ENCODE measurements at regions not wholly inside any gene's neighbourhood (a gene's known extent, or its start where the extent isn't known, plus 50 kb on each side); places are given as distances from the start of the nearest gene placed in this dataset.

DNA sequence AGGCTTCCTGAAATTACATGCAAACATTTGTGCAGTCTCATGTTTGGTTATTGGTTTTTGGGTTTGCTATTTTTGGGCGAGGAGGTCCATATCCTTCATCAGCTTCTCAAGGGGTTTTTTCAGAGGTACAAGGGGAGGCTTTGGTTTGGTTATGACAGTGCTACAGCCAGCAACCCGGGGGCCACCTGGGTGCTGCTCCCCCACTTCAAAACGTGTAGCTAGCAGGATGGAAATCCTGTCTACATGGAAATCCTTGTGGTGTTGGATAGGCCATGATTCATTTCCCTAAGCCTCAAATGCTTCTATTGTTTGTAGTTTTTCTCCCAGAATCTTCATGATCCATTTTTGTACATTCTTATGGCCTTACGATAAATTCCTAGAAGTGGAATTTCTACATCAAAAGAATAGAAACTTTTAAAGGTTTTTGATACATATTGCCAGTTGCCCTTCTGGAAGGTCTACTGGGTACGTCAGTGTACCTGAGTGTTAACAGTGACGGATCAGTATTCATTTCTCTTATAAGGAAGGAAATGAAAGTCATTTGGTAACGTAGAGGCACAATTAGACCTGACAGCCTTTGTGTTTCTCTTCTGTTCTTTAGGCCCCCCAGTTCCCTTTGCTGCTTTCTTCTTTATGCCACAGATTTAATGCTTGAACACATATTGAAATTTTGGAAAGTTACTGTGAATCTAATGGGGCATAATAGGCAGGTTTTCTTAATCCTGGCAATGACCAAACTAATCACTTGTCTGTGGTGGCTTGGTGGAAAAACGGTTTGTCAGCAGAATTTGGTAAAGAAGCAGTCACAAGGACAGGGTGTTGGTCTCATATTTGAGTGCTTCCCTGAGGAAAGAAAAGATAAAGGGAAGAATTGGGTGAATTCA, 69.7 kb upstream of the ABL1 start:
- Histone ChIP-seq H3K27ac (no peak overlapping the region), H3K36me3 (no peaks in the 10 kb centered on the region), H3K4me1 (peaks cover 22% of the 10 kb centered on the region), H3K9me3 (no peaks in the 10 kb centered on the region), H3K27me3 (no peaks in the 10 kb centered on the region), H3K4me3 (no peak overlapping the region)
- no peak for DNase-seq
- no peak for ATAC-seq
- TF ChIP-seq, protein P1, sequence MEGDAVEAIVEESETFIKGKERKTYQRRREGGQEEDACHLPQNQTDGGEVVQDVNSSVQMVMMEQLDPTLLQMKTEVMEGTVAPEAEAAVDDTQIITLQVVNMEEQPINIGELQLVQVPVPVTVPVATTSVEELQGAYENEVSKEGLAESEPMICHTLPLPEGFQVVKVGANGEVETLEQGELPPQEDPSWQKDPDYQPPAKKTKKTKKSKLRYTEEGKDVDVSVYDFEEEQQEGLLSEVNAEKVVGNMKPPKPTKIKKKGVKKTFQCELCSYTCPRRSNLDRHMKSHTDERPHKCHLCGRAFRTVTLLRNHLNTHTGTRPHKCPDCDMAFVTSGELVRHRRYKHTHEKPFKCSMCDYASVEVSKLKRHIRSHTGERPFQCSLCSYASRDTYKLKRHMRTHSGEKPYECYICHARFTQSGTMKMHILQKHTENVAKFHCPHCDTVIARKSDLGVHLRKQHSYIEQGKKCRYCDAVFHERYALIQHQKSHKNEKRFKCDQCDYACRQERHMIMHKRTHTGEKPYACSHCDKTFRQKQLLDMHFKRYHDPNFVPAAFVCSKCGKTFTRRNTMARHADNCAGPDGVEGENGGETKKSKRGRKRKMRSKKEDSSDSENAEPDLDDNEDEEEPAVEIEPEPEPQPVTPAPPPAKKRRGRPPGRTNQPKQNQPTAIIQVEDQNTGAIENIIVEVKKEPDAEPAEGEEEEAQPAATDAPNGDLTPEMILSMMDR (IDR thresholded peaks at IDR 0.05), result no peak
- intact Hi-C loops (cut with DNase I), result loop anchor here (10.0 kb wide), 1 partner anchor 99 kb away; no protein-coding TSS in a partner anchor

DNA sequence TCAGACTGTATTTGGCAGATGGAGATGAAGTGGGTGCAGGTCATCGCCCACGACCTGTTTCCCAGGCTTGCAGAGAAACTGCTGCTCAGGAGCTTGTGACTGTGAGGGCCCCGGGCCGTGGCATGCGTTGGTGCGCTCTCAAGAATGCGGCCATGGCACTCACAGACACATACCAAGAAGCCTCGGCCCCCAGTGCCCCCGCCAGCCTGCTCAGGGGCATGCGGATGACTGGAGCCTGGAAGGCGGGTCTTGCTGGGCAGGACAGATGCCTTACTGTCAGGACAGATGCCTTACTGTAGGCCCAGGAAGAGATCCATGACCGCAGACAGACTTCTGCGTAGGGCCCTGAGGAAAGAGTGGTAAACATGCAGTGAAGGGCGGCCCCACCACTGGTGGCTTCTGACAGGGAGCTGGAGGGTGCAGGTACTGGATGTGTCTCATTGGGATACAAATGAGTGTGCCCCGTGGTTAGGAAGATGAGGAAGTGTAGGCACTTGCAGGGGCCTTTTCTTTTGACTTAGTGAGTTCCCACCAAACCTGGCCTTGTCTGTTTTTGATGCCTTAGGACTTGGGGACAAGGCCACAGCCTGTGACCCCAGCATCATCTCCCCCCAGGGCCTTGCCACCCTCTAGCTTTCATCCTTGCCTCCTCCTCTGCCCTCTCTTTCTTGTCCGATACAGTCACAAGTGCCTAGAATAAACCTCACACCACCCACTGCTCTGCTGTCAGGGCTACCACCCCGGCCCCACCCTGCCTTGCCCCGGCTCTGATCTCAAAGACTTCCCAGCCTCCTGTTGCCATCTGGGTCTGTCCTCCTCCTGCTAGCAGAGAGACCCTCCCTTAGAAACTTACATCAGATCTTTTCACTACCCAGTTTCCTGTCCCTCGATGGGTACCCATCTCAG, 68.8 kb upstream of the ABL1 start:
- peaks cover 22% of the 10 kb centered on the region for H3K4me1 ChIP-seq
- TF ChIP-seq, protein P1 (IDR thresholded peaks at IDR 0.05), result no peak
- no peak overlapping the region for H3K4me3 ChIP-seq
- peak overlapping the region; percentile 8 for H3K27ac ChIP-seq
- DNase-seq (no peak), ATAC-seq (peak; percentile 55)
- intact Hi-C loops (cut with DNase I), result loop anchor here (10.0 kb wide), 1 partner anchor 99 kb away; no protein-coding TSS in a partner anchor
- H3K27me3 ChIP-seq, result no peaks in the 10 kb centered on the region
- no peaks in the 10 kb centered on the region for H3K9me3 ChIP-seq
- H3K36me3 ChIP-seq, result no peaks in the 10 kb centered on the region

DNA sequence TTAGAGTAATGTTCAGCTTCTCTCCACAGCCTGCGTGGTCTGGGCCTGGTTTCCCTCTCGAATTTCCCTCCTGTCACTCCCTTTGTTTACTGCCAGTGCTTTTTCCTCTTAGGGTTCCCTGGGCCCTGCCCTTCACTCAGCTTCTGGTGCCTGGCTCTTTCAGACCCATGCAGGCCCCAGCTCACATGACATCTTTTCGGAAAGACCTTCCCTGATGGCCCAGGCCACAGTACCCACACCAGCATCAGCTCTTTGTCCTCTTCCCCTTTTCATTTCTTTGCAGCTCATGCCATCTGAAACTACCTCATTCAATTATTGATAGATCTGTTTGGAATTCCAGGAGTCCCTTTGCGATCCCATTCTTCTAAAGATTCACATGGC, 68.1 kb upstream of the ABL1 start:
- no peak for DNase-seq

DNA sequence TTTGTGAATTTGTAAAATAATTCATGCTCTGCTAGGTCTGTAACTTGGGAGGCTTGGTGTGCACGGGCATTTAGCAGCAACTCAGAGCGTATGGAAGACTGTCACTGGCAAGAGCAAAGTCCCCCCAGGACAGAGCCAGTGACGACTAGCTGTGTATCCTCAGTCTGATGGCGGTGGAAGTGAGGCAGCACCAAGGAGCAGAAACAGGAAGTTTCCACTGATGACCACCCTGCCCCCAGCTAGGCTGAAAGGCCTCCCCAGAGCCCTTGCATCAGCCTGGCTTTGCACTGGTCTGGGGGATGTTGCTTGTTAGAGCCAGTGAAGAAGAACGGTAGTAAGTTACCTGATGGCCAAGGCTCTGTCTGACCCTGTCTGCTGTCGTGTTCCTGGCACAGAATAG, 66.8 kb upstream of the ABL1 start:
- TF ChIP-seq, protein P1 (IDR thresholded peaks at IDR 0.05), result no peak
- ATAC-seq (peak; percentile 64), DNase-seq (no peak)
- Histone ChIP-seq H3K27me3 (no peaks in the 10 kb centered on the region), H3K9me3 (no peaks in the 10 kb centered on the region), H3K36me3 (no peaks in the 10 kb centered on the region), H3K4me3 (no peak overlapping the region), H3K4me1 (peaks cover 22% of the 10 kb centered on the region), H3K27ac (no peak overlapping the region)
- intact Hi-C loops (cut with DNase I), result loop anchor here (10.0 kb wide), 1 partner anchor 97 kb away; no protein-coding TSS in a partner anchor

More for the DNA sequence above, 68.1 kb upstream of the ABL1 start:
- Histone ChIP-seq H3K27me3 (no peaks in the 10 kb centered on the region), H3K27ac (peak overlapping the region; percentile 8), H3K36me3 (no peaks in the 10 kb centered on the region), H3K4me3 (no peak overlapping the region), H3K4me1 (peaks cover 22% of the 10 kb centered on the region), H3K9me3 (no peaks in the 10 kb centered on the region)
- intact Hi-C loops (cut with DNase I), result loop anchor here (10.0 kb wide), 1 partner anchor 98 kb away; no protein-coding TSS in a partner anchor
- TF ChIP-seq, protein P1 (IDR thresholded peaks at IDR 0.05), result no peak
- ATAC-seq, result peak; percentile 56

DNA sequence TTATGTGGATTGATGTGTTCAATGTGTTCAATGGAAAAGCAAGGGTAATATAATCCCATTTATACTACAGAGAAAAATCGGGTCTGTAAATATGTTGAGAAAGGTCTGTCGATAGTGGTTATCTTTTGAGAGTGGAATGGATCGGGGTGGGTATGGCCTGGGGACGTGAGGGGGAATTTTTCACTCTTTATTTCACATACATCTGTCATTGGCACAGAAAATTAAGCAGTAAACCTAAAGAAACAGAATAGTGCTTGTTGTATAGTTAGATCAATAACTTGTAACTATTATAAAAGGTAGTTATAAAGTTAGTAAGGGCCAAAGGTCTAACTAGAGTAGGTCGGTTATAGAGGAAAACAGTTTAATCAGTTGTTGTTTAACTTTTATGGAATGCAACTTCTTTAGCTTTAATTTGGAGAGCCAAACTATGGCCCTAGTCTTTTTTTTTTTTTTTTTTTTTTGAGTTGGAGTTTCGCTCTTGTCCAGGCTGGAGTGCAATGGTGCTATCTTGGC, 66.1 kb upstream of the ABL1 start:
- TF ChIP-seq, protein P1 (IDR thresholded peaks at IDR 0.05), result no peak
- H3K4me1 ChIP-seq, result peaks cover 22% of the 10 kb centered on the region
- H3K27me3 ChIP-seq, result no peaks in the 10 kb centered on the region
- ATAC-seq (no peak), DNase-seq (no peak)
- H3K4me3 ChIP-seq, result no peak overlapping the region
- H3K36me3 ChIP-seq, result no peaks in the 10 kb centered on the region
- no peaks in the 10 kb centered on the region for H3K9me3 ChIP-seq
- no peak overlapping the region for H3K27ac ChIP-seq
- intact Hi-C loops (cut with DNase I), result loop anchor here (10.0 kb wide), 1 partner anchor 96 kb away; no protein-coding TSS in a partner anchor

Measured in upper lobe of right lung (tissue), 1 donor.